OCI-LY7 (cell line): ENCODE measurements at regions not wholly inside any gene's neighbourhood (a gene's known extent, or its start where the extent isn't known, plus 50 kb on each side); places are given as distances from the start of the nearest gene placed in this dataset.

Experiments
- BruUV-seq: library from RNA; stranded (reverse); fragments of 400-500 nt; replicated peaks from 2 replicates; lab custom pipeline; 2021; lab: Mats Ljungman, UMichigan
- CTCF ChIA-PET: fragments of 300-600 bp; sonication (Branson Sonifier 250); formaldehyde crosslinking; loops from one replicate; lab custom pipeline; 2022; ENCODE audit warnings: antibody characterized with exemption; ENCODE audit not compliant: unreplicated experiment; lab: Charles Lee
- POLR2A ChIA-PET: fragments of 300-600 bp; sonication (Branson Sonifier 250); formaldehyde crosslinking; loops from one replicate; lab custom pipeline; 2022; ENCODE audit warnings: antibody characterized with exemption; lab: Charles Lee
- DNase-seq: peaks from one replicate; pipeline ENCODE4 v3.0.0-alpha.2; 2015; ENCODE audit warnings: low spot score
- H2AFZ ChIP-seq: fragments of 200-600 bp; sonication (generic), shearing (Covaris generic); 2 replicates; pipeline ENCODE4 v1.6.1; 2014; ENCODE audit warnings: mild to moderate bottlenecking, antibody characterized with exemption, low read length, moderate library complexity
- H3K27ac ChIP-seq: fragments of 200-600 bp; sonication (generic); 2 replicates; pipeline ENCODE4 v1.5.1; 2014; ENCODE audit warnings: mixed run types, low read depth, mild to moderate bottlenecking, moderate library complexity, low read length, inconsistent platforms; ENCODE audit not compliant: poor library complexity, severe bottlenecking
- H3K36me3 ChIP-seq: fragments of 200-600 bp; sonication (generic); 2 replicates; pipeline ENCODE4 v1.6.1; 2014; ENCODE audit warnings: mild to moderate bottlenecking, antibody characterized with exemption, low read length, moderate library complexity, mixed read lengths; ENCODE audit not compliant: insufficient read depth
- H3K4me1 ChIP-seq: fragments of 200-600 bp; sonication (generic); 2 replicates; pipeline ENCODE4 v1.5.1; 2014; ENCODE audit warnings: mild to moderate bottlenecking, low read length; ENCODE audit not compliant: insufficient read depth, poor library complexity, severe bottlenecking
- H3K4me2 ChIP-seq: fragments of 200-600 bp; sonication (generic); 2 replicates; pipeline ENCODE4 v1.6.1; 2014; ENCODE audit warnings: mild to moderate bottlenecking, low read length
- H3K4me3 ChIP-seq: fragments of 200-600 bp; sonication (generic); 2 replicates; pipeline ENCODE4 v1.5.1; 2014; ENCODE audit warnings: mild to moderate bottlenecking, low read depth, low read length; ENCODE audit not compliant: poor library complexity, severe bottlenecking
- H3K79me2 ChIP-seq: fragments of 200-600 bp; sonication (generic); 2 replicates; pipeline ENCODE4 v1.6.1; 2016; ENCODE audit warnings: low read depth, mild to moderate bottlenecking, low read length, moderate library complexity, mixed read lengths; ENCODE audit not compliant: insufficient read depth
- H3K9me2 ChIP-seq: fragments of 200-600 bp; sonication (generic); 2 replicates; pipeline ENCODE4 v1.6.1; 2016; ENCODE audit warnings: mild to moderate bottlenecking, low read length, mixed read lengths; ENCODE audit not compliant: insufficient read depth
- H3K9me3 ChIP-seq: fragments of 200-600 bp; sonication (generic); 2 replicates; pipeline ENCODE4 v1.6.1; 2014; ENCODE audit warnings: mild to moderate bottlenecking, mixed run types, low read length, mixed read lengths
- H4K20me1 ChIP-seq: fragments of 200-600 bp; sonication (generic); 2 replicates; pipeline ENCODE4 v1.6.1; 2014; ENCODE audit warnings: mild to moderate bottlenecking, antibody characterized with exemption, low read length, moderate library complexity, mixed read lengths; ENCODE audit not compliant: insufficient read depth
- CTCF ChIP-seq: fragments of 200-600 bp; sonication (generic); conservative IDR thresholded peaks from 2 replicates; pipeline ENCODE4 v1.5.1; 2014; ENCODE audit warnings: mild to moderate bottlenecking, antibody characterized with exemption, low read length, moderate library complexity, mixed read lengths
- EZH2phosphoT487 ChIP-seq: fragments of 200-600 bp; sonication (generic); IDR thresholded peaks from 2 replicates; pipeline ENCODE4 v1.6.1; 2018; ENCODE audit warnings: low read depth, borderline replicate concordance, mild to moderate bottlenecking, mixed run types, antibody characterized with exemption, low read length, moderate library complexity, mixed read lengths
- intact Hi-C: fragments of 100-400 bp; cut with micrococcal nuclease; formaldehyde crosslinking; loops from one replicate; pipeline ENCODE4 v1.10.0; 2022; ENCODE audit not compliant: unreplicated experiment

GRCh38 chr9:79176014-79176697 lies 395.6 kb upstream of the TLE4 start:
- BruUV-seq: no TSS peak
- no peak for DNase-seq
- no peaks in the 10 kb centered on the region for H3K9me2 ChIP-seq
- no peaks in the 10 kb centered on the region for H3K9me3 ChIP-seq
- ChIA-PET POLR2A (no interaction called here), CTCF (no interaction called here)
- H2AFZ ChIP-seq: no peak overlapping the region
- no peak overlapping the region for H3K4me3 ChIP-seq
- intact Hi-C loops: no loop called here
- no peak overlapping the region for H3K4me2 ChIP-seq
- no peaks in the 10 kb centered on the region for H3K79me2 ChIP-seq
- H3K4me1 ChIP-seq: no peaks in the 10 kb centered on the region
- H3K36me3 ChIP-seq: no peaks in the 10 kb centered on the region
- no peak for TF ChIP-seq CTCF
- no peak for TF ChIP-seq EZH2phosphoT487
- H3K27ac ChIP-seq: no peak overlapping the region
- H4K20me1 ChIP-seq: no peaks in the 10 kb centered on the region

GRCh38 chr9:79184831-79185230 lies 386.9 kb upstream of the TLE4 start:
- H3K9me3 ChIP-seq: no peaks in the 10 kb centered on the region
- intact Hi-C loops: no loop called here
- H3K9me2 ChIP-seq: no peaks in the 10 kb centered on the region
- H2AFZ ChIP-seq: no peak overlapping the region
- TF ChIP-seq CTCF (no peak), EZH2phosphoT487 (no peak)
- H3K4me3 ChIP-seq: no peak overlapping the region
- no peaks in the 10 kb centered on the region for H3K4me1 ChIP-seq
- ChIA-PET POLR2A (interaction anchor here (0.8 kb wide), 1 partner anchor 24 kb away, joined by 3 read pairs; no protein-coding TSS in a partner anchor), CTCF (no interaction called here)
- no TSS peak for BruUV-seq
- H4K20me1 ChIP-seq: no peaks in the 10 kb centered on the region
- no peaks in the 10 kb centered on the region for H3K79me2 ChIP-seq
- H3K36me3 ChIP-seq: no peaks in the 10 kb centered on the region
- no peak for DNase-seq
- H3K4me2 ChIP-seq: no peak overlapping the region
- no peak overlapping the region for H3K27ac ChIP-seq

- Histone ChIP-seq H3K4me1 (no peaks in the 10 kb centered on the region), H3K9me3 (no peaks in the 10 kb centered on the region), H3K79me2 (no peaks in the 10 kb centered on the region), H2AFZ (no peak overlapping the region), H4K20me1 (no peaks in the 10 kb centered on the region), H3K4me3 (no peak overlapping the region), H3K4me2 (no peak overlapping the region), H3K27ac (no peak overlapping the region), H3K9me2 (no peaks in the 10 kb centered on the region), H3K36me3 (no peaks in the 10 kb centered on the region)
- no TSS peak for BruUV-seq
- POLR2A ChIA-PET: interaction anchor here (0.6 kb wide), 1 partner anchor 650 kb away, joined by 4 read pairs; no protein-coding TSS in a partner anchor
- no peak for TF ChIP-seq CTCF
- no peak for TF ChIP-seq EZH2phosphoT487
- no peak for DNase-seq
- CTCF ChIA-PET: no interaction called here
- intact Hi-C loops: no loop called here
These were observed 385.9 kb upstream of the TLE4 start for GRCh38 chr9:79185866-79186265.
